NCI-H1436 (cell line): ENCODE measurements at regions not wholly inside any gene's neighbourhood (a gene's known extent, or its start where the extent isn't known, plus 50 kb on each side); places are given as distances from the start of the nearest gene placed in this dataset.

Source experiments
- DNase-seq: peaks from one replicate; lab custom pipeline; 2025; lab: John Stamatoyannopoulos, UW

GRCh38 chr3:65112751-65113300 is 425.0 kb upstream of the ADAMTS9 start:
- no peak for DNase-seq

DNA sequence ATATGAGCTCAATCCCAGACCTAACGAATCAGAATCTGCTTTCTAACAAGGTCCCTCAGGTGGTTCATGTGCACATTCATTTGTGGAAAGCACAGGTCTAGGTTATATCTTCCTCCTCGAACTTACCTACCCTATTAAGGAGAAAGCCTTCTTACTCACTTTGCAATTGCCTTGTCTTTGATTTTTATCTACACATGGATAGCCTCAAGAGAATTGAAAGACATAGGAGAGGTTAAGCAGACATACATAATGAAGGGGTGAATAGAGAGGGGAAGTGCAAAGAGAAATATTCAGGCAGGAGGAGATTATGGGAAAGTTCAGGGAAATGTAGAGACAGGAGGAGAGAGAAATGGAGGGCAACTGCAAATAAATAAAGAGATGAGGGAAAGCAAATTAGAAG is 422.9 kb upstream of the ADAMTS9 start:
- no peak for DNase-seq

- no peak for DNase-seq
Measured at GRCh38 chr3:65109966-65110500, 422.2 kb upstream of the ADAMTS9 start.

GRCh38 chr3:65107174-65107573 is 419.4 kb upstream of the ADAMTS9 start:
- no peak for DNase-seq

DNA sequence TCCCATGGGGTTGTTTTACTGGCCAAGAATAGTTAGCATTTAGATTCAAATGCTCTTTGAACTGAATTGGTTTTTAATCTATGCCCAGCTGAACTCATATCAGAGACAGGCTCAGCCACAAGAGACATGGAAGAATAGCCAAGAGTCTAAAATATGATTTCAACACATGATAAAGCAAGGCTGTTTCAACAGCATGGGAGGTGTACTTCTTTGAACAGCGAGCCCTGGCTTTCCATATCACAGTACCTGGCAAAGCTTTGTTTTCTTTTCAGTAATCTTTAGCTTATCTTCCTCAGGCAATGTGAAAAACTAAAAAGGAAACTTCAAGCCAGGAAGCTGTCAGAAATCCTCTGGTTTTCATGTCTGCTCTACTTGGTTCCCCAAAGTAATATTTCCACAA is 413.6 kb upstream of the ADAMTS9 start:
- no peak for DNase-seq

DNA sequence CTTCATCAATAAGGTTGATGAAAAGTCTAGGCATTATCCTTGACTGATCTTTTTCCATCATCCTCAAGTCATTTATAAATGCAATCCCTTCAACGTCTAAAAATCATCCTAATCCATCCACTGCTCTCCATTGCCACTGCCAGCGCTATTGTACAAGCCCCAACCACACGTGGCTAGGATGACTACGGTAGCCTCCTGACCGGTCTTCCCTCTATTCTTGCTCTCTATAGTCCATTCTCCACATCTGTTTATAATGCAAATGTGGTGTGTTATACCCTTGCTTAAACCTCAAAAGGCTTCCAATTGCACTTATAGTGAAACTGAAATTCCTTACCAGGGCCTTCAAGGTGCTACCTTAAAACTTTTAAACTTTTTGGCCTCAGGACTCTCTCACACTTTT is 410.6 kb upstream of the ADAMTS9 start:
- DNase-seq = no peak

DNA sequence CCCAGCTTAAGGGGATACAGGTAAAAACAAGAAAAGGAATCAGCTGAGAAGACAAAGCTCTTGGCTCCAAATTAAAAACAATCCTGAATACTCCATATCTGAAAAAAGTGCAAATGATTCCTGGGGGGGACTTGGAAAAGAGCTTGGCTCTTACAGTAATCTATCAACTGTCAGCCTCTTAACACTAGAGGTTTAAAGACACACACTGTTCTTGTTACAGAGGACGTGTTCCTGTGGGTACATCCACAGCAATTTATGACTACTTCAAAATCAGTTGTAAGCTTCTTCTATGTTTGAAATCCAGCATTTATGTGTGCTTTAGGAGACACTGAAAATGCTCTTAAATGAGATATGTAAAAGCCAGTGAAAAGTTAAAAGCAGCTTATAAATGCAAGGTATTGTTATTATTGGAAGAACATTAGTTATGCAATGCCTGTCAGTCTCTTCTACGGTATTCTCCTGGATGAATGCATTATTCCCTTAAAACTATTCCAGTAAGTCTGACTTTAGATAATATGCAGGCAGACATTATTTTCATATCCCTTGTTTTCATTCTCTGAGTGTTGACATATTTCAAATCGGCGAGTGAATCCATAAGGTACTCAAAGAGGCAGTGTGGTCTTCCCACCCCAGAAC is 408.4 kb upstream of the ADAMTS9 start:
- no peak for DNase-seq

DNA sequence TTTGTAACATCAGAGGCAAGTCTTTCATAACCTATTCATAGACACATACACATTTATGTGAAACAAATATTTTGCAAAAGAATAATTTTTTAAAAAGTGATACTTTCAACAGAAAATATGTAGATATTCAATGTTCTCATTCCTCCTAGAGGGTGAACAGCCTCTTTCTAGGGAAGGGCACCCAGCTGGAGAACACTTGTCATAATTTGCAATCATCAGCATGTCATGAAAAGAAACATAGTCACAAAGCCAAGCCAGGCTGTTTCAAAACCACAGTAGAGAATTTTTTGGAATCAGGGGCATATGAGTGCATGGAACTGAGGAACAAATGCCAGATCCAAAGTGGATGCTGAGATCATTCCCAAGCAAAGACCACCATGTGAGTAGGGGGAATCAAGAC is 406.9 kb upstream of the ADAMTS9 start:
- DNase-seq = no peak

DNA sequence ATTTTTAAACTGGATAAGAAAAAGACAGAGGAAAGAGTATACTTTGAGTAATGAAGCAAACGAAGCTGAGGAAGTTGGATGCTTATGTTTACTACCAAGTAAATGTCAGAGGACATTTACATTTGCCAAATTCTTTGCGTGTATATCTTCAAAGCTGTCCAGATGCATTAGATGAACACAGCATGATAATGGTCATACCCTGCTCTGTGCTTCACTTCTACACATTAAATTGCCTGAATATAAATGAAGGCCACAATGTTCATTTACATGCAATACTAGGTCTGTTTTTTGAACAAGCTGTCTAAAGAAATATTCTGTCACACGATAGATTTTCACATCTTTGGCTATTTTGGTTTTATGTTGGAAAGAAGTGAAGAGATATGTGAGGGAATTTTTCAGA is 405.8 kb upstream of the ADAMTS9 start:
- no peak for DNase-seq

GRCh38 chr3:65091565-65091964 is 403.8 kb upstream of the ADAMTS9 start:
- DNase-seq = no peak

GRCh38 chr3:65083240-65083639 is 395.4 kb upstream of the ADAMTS9 start:
- DNase-seq = no peak

DNA sequence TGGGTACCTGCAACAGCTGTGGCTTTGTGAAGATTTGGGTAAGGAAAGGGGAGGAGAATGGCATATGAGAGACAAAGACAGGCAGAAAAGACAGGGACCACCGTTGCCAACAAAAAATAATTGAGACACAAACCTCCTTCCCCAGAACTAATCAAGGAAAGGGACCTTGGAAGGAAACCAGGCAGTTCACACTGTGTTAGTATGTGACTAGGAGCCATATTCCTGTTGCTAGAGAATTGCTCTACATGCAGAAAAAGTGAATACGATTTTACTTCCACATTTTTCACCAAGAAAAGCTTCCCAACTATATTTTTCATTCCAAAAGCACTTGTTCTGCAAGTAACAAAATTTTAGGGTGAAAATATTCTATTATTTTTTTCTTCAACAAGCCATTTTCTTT is 393.7 kb upstream of the ADAMTS9 start:
- DNase-seq = no peak

GRCh38 chr3:65080432-65080831 is 392.6 kb upstream of the ADAMTS9 start:
- DNase-seq = no peak

GRCh38 chr3:65079560-65079959 is 391.8 kb upstream of the ADAMTS9 start:
- no peak for DNase-seq

DNA sequence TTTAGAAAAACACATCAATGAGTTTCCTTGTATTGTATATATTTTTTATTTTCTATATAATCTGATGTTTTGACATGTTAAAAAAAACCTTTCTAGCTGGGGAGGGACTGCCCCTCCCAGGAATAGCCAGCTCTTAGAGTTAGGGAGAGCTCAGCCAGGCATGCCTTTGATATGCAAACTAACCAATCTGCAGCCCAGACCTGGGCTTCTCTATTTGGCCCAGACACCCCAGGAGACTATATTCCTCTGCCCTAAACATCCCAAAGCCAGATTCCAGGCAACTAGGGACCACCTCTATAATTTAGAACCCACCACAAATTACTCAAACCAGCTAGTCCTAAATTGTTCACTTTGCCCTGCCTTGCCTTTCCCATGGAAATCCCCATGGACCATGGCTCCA is 390.9 kb upstream of the ADAMTS9 start:
- DNase-seq = no peak

- no peak for DNase-seq
Measured at GRCh38 chr3:65077124-65077523, 389.3 kb upstream of the ADAMTS9 start.

- no peak for DNase-seq
Measured at GRCh38 chr3:65070968-65071367, 383.2 kb upstream of the ADAMTS9 start.

DNA sequence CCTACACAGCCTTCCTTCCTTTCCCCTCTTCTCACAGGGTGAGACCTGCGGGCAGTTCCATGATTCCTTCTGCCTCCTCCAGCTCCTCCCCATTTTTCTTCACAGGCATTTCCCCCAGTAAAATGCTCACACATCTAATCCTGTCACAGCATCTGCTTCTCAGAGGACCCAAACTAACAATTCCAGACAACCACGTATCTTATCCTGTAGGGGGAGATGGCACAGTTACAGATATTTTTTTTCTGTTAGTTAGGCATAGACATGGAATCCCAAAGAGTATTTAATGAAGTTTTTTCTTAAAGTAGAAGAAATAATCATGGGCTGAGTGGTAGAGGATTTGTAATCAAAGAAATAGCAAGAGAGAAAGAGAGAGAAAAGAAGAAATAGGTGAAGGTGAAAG is 373.1 kb upstream of the ADAMTS9 start:
- DNase-seq = no peak

GRCh38 chr3:65052101-65052500 is 364.3 kb upstream of the ADAMTS9 start:
- peak; percentile 17 for DNase-seq

DNA sequence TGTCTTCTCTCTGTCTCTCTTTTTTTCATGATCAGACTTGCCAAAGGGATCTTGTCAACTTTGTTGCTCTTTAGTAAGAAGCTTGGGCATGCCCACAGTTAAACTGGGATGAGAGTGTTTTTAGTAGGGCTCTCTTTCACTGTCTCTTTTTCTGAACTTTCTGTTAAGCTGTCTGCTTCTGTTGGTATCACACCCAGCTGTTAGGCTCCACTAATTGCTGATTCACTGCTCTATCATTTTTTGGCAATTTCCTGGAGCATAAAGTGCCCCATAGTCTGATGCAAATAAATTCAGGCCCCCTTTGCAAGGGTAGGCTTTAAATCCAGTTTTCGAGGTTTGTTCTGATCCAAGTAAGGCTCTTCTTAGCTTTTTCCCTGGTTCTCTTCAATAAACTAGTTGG is 360.4 kb upstream of the ADAMTS9 start:
- DNase-seq = no peak

- DNase-seq = no peak
Measured at GRCh38 chr3:65045138-65045537, 357.3 kb upstream of the ADAMTS9 start.

- no peak for DNase-seq
Measured at GRCh38 chr3:65044401-65044800, 356.6 kb upstream of the ADAMTS9 start.

DNA sequence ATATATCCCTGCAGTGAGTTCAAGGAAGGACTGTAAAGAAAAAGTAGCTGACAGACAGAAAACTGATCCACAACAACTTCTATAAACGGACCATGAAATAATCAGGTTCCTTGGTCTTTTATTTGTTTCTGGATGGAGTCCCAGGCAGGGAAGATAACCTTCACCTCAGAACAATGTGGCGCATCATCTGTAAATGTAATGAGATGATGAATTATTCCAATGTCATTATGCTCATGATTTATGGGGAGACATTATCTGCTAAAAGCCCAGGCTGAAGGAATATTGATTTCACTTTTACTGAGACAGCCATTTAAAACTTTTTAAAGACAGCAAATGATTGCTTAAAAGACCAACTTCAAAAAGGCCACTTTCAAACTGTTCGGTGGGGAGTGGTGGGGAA is 354.9 kb upstream of the ADAMTS9 start:
- no peak for DNase-seq

DNA sequence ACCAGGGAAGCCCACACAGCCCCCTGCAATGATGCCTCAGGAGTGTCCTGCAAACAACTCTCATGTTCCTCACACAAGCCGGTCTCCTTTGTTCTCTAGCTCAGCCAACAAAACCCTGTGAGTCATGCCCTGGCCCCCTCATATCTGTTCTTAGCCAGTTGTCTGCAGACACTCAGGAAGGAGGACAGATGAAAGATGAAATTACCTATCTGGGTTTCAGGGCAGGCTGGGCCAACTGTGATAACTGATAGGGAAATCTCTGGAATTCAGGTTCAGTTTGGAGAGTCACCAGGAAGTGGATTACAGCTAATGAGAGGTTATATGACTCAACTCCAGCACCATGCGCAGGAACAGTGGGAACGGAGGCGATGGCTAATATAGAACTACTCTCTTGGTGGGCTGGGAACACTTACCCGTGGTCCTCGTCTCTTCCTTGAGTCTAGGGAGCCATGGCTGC is 352.0 kb upstream of the ADAMTS9 start:
- no peak for DNase-seq
